ENCODE measurements at regions not wholly inside any gene's neighbourhood (a gene's known extent, or its start where the extent isn't known, plus 50 kb on each side); places are given as distances from the start of the nearest gene placed in this dataset.

GRCh38 chr18:67265464-67266245, 250.9 kb downstream of the DSEL start:
- no peak overlapping the region for H2BK20ac ChIP-seq (ENCODE audit: low read depth, low read length, poor library complexity, severe bottlenecking)
- WGBS (ENCODE audit: extremely low coverage, insufficient read length, low lambda C conversion rate), result no CpG with 5 or more reads among the region's 5 CpGs
- no peak overlapping the region for H3K56ac ChIP-seq (ENCODE audit: insufficient read length, low read depth, low read length)
- no peak overlapping the region for H2BK12ac ChIP-seq (ENCODE audit: insufficient read length, low read depth, low read length)
- no peak overlapping the region for H4K5ac ChIP-seq (ENCODE audit: insufficient read length, low read depth, low read length)
- no peak overlapping the region for H4K91ac ChIP-seq (ENCODE audit: insufficient read length, low read depth, low read length)
- H3K4ac ChIP-seq (ENCODE audit: low read depth, low read length), result no peak overlapping the region
- H2BK120ac ChIP-seq (ENCODE audit: low read depth, low read length, poor library complexity, severe bottlenecking), result no peak overlapping the region
- H3K27me3 ChIP-seq (ENCODE audit: insufficient read depth, low read length), result no peaks in the 10 kb centered on the region
- H3K23me2 ChIP-seq (ENCODE audit: insufficient read length, low read depth, low read length, poor library complexity, severe bottlenecking), result no peaks in the 10 kb centered on the region
- H3K4me3 Mint-ChIP-seq, result no peak overlapping the region
- no peaks in the 10 kb centered on the region for H3K27me3 Mint-ChIP-seq (ENCODE audit: low read depth)
- H3K27ac ChIP-seq (ENCODE audit: insufficient read length, low read depth, low read length), result no peak overlapping the region
- no peak overlapping the region for H2BK5ac ChIP-seq (ENCODE audit: insufficient read length, low read length)
- H3K23ac ChIP-seq (ENCODE audit: insufficient read length, low read depth, low read length), result no peak overlapping the region
- no peak overlapping the region for H3K4me2 ChIP-seq (ENCODE audit: insufficient read depth, insufficient read length, low read length)
- H3T11ph ChIP-seq (ENCODE audit: low read length), result no peak overlapping the region
- H3K14ac ChIP-seq (ENCODE audit: insufficient read depth, low read length), result no peak overlapping the region
- TF ChIP-seq, protein P1, sequence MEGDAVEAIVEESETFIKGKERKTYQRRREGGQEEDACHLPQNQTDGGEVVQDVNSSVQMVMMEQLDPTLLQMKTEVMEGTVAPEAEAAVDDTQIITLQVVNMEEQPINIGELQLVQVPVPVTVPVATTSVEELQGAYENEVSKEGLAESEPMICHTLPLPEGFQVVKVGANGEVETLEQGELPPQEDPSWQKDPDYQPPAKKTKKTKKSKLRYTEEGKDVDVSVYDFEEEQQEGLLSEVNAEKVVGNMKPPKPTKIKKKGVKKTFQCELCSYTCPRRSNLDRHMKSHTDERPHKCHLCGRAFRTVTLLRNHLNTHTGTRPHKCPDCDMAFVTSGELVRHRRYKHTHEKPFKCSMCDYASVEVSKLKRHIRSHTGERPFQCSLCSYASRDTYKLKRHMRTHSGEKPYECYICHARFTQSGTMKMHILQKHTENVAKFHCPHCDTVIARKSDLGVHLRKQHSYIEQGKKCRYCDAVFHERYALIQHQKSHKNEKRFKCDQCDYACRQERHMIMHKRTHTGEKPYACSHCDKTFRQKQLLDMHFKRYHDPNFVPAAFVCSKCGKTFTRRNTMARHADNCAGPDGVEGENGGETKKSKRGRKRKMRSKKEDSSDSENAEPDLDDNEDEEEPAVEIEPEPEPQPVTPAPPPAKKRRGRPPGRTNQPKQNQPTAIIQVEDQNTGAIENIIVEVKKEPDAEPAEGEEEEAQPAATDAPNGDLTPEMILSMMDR (conservative IDR thresholded peaks at IDR 0.05), result no peak
- no peaks in the 10 kb centered on the region for H3K79me2 ChIP-seq (ENCODE audit: insufficient read depth, low read length)
- no peak overlapping the region; a peak in 2 of 7 replicates for H3K27ac Mint-ChIP-seq
- H4K20me1 ChIP-seq (ENCODE audit: control insufficient read depth, insufficient read depth, insufficient read length), result no peaks in the 10 kb centered on the region
- no peak overlapping the region for H2BK15ac ChIP-seq (ENCODE audit: low read depth, low read length)
- H3K9me3 ChIP-seq (ENCODE audit: control insufficient read depth, low read depth, low read length), result no peaks in the 10 kb centered on the region
- H3K9ac ChIP-seq (ENCODE audit: extremely low read depth, insufficient read length, low read length), result no peak overlapping the region
- DNase-seq, result no peak
- no peaks in the 10 kb centered on the region for H3K79me1 ChIP-seq (ENCODE audit: insufficient read depth, low read depth, low read length, poor library complexity, severe bottlenecking)
- H3K4me1 ChIP-seq (ENCODE audit: insufficient read depth, low read length), result peaks cover 3% of the 10 kb centered on the region; the same call in 1 of the 2 replicates
- no peak overlapping the region for H4K8ac ChIP-seq (replicated peaks; ENCODE audit: insufficient read length, low read depth, low read length)
- peaks cover 12 to 21% of the 10 kb centered on the region in 2 experiments for H3K4me1 Mint-ChIP-seq
- no peaks in the 10 kb centered on the region; a peak in 2 of 7 replicates for H3K36me3 Mint-ChIP-seq (ENCODE audit: insufficient read depth in 1 of 3, low read depth in 3 of 3)
- no peak overlapping the region for H2AK5ac ChIP-seq (ENCODE audit: insufficient read length, low read length)
- H3K18ac ChIP-seq (ENCODE audit: insufficient read length, low read depth, low read length), result no peak overlapping the region
- peak overlapping the region; percentile 52 for H2AFZ ChIP-seq (ENCODE audit: low read length)
- H3K9me3 Mint-ChIP-seq, result no peaks in the 10 kb centered on the region
